ENCODE measurements at regions not wholly inside any gene's neighbourhood (a gene's known extent, or its start where the extent isn't known, plus 50 kb on each side); places are given as distances from the start of the nearest gene placed in this dataset.

- Histone ChIP-seq H3K36me3 (replicated peaks in 1 of 2; ENCODE audit: control insufficient read depth in 1 of 2, insufficient read depth in 2 of 2, low read length in 1 of 2) (no peaks in the 10 kb centered on the region), H3K4me1 (ENCODE audit: control insufficient read depth in 1 of 2, insufficient read depth in 2 of 2, low read depth in 1 of 2, low read length in 1 of 2) (no peaks in the 10 kb centered on the region), H3K27me3 (ENCODE audit: insufficient read depth) (no peaks in the 10 kb centered on the region), H3K9me2 (no peaks in the 10 kb centered on the region), H4K20me1 (ENCODE audit: insufficient read depth) (no peaks in the 10 kb centered on the region), H3K4me2 (no peak overlapping the region), H3F3A (replicated peaks; ENCODE audit: insufficient read depth) (no peaks in the 10 kb centered on the region), H3K9ac (no peak overlapping the region), H2AFZ (ENCODE audit: low read depth) (no peak overlapping the region), H3K27ac (ENCODE audit: low read depth in 2 of 2, low read length in 1 of 2) (no peak overlapping the region), H3K4me3 (ENCODE audit: low read depth in 2 of 2, low read length in 1 of 2) (no peak overlapping the region), H3K79me2 (ENCODE audit: insufficient read depth) (no peaks in the 10 kb centered on the region), H3K9me3 (no peaks in the 10 kb centered on the region)
- WGBS (ENCODE audit: low lambda C conversion rate): 67% methylated on average over 2 of the region's 2 CpGs
- DNase-seq: no peak
- CTCF ChIA-PET: interaction anchor here (0.7 to 20.1 kb wide), 17 partner anchors 8 to 560 kb away, joined by 3 to 704 read pairs (median 5); no protein-coding TSS in a partner anchor
- no peak for TF ChIP-seq NFIC (IDR thresholded peaks at IDR 0.05; ENCODE audit: borderline replicate concordance)
- no peak for TF ChIP-seq FOXJ3 (CRISPR knock-in tag; IDR thresholded peaks at IDR 0.05)
- TF ChIP-seq RXRA (IDR thresholded peaks at IDR 0.05; ENCODE audit: borderline replicate concordance, low read depth): no peak
- no peak for TF ChIP-seq GABPA (IDR thresholded peaks at IDR 0.05; ENCODE audit: low read depth)
- POLR2A ChIA-PET: no interaction called here
Measured at GRCh38 chr5:148739524-148739923, 85.2 kb upstream of the HTR4 start.

- Histone ChIP-seq H3K4me1 (ENCODE audit: control insufficient read depth in 1 of 2, insufficient read depth in 2 of 2, low read depth in 1 of 2, low read length in 1 of 2) (no peaks in the 10 kb centered on the region), H2AFZ (ENCODE audit: low read depth) (no peak overlapping the region), H3K9me2 (no peaks in the 10 kb centered on the region), H3K9ac (no peak overlapping the region), H3K27ac (ENCODE audit: low read depth in 2 of 2, low read length in 1 of 2) (no peak overlapping the region), H3K4me3 (ENCODE audit: low read depth in 2 of 2, low read length in 1 of 2) (no peak overlapping the region), H3K4me2 (no peak overlapping the region), H4K20me1 (ENCODE audit: insufficient read depth) (no peaks in the 10 kb centered on the region), H3K36me3 (replicated peaks in 1 of 2; ENCODE audit: control insufficient read depth in 1 of 2, insufficient read depth in 2 of 2, low read length in 1 of 2) (no peaks in the 10 kb centered on the region), H3K27me3 (ENCODE audit: insufficient read depth) (no peaks in the 10 kb centered on the region), H3K79me2 (ENCODE audit: insufficient read depth) (no peaks in the 10 kb centered on the region), H3F3A (replicated peaks; ENCODE audit: insufficient read depth) (no peaks in the 10 kb centered on the region), H3K9me3 (no peaks in the 10 kb centered on the region)
- DNase-seq: no peak
- WGBS (ENCODE audit: low lambda C conversion rate): 55% methylated on average over 8 of the region's 8 CpGs
- TF ChIP-seq EZH2phosphoT487 (IDR thresholded peaks at IDR 0.05; ENCODE audit: borderline replicate concordance, low read depth): no peak
- TF ChIP-seq TAF1 (IDR thresholded peaks at IDR 0.05; ENCODE audit: borderline replicate concordance, low read depth, low read length): no peak
- TF ChIP-seq TCF12 (IDR thresholded peaks at IDR 0.05): no peak
- TF ChIP-seq MAX (IDR thresholded peaks at IDR 0.05; ENCODE audit: low read depth): no peak
- no peak for TF ChIP-seq USF1 (IDR thresholded peaks at IDR 0.05; ENCODE audit: borderline replicate concordance, low read depth)
- TF ChIP-seq POLR2AphosphoS5 (IDR thresholded peaks at IDR 0.05; ENCODE audit: low read depth, low read length): no peak
- TF ChIP-seq ZBTB33 (IDR thresholded peaks at IDR 0.05; ENCODE audit: borderline replicate concordance, low read depth): no peak
- no peak for TF ChIP-seq FOSL2 (IDR thresholded peaks at IDR 0.05; ENCODE audit: borderline replicate concordance, low read depth)
- TF ChIP-seq IRF3 (IDR thresholded peaks at IDR 0.05; ENCODE audit: low read depth, low read length): no peak
- TF ChIP-seq REST (IDR thresholded peaks at IDR 0.05; ENCODE audit: low read depth, low read length): no peak
- no peak for TF ChIP-seq EP300 (IDR thresholded peaks at IDR 0.05; ENCODE audit: borderline replicate concordance in 1 of 2, low read depth in 1 of 2, low read length in 1 of 2)
- ChIA-PET POLR2A (interaction anchor here (1.3 kb wide), 1 partner anchor 295 kb away, joined by 4 read pairs; no protein-coding TSS in a partner anchor), CTCF (interaction anchor here (0.7 to 20.1 kb wide), 44 partner anchors 9 to 822 kb away, joined by 3 to 704 read pairs (median 6); no protein-coding TSS in a partner anchor)
Measured at GRCh38 chr5:148740079-148740858, 85.9 kb upstream of the HTR4 start.
